Thoracic aorta (tissue), 2 donors: ENCODE measurements at regions not wholly inside any gene's neighbourhood (a gene's known extent, or its start where the extent isn't known, plus 50 kb on each side); places are given as distances from the start of the nearest gene placed in this dataset.

Experiments
- ATAC-seq: fragments of 150-250 bp; one replicate; pipeline ENCODE4 v1.8.0; 2017; ENCODE audit warnings: low read depth; ENCODE audit not compliant: insufficient number of reproducible peaks, low FRiP score
- DNase-seq: peaks from one replicate; pipeline ENCODE4 v3.0.0-alpha.2; 2020; ENCODE audit warnings: low spot score
- H3K27ac ChIP-seq, 2 donors: fragments of 200-600 bp; sonication (generic); 1 replicate in 1 of 2; 2 replicates in 1 of 2; pipeline ENCODE4 v1.5.1; 2016; ENCODE audit warnings: mild to moderate bottlenecking in 2 of 2, moderate library complexity in 2 of 2
- H3K27me3 ChIP-seq: fragments of 200-600 bp; sonication (generic); replicated peaks from 2 replicates; pipeline ENCODE4 v1.6.0; 2016; ENCODE audit warnings: mild to moderate bottlenecking; ENCODE audit not compliant: insufficient read depth
- H3K36me3 ChIP-seq: fragments of 200-600 bp; sonication (generic); one replicate; pipeline ENCODE4 v1.5.1; 2016
- H3K4me1 ChIP-seq, 2 donors: fragments of 200-600 bp; sonication (generic); 1 replicate in 1 of 2; 2 replicates in 1 of 2; pipeline versions ENCODE4 v1.5.1 to v1.6.0; 2016; ENCODE audit warnings: low read depth in 2 of 2, mild to moderate bottlenecking in 1 of 2; ENCODE audit not compliant: control insufficient read depth in 1 of 2
- H3K4me3 ChIP-seq: fragments of 200-600 bp; sonication (generic); 2 replicates; pipeline ENCODE4 v1.5.1; 2016; ENCODE audit warnings: mild to moderate bottlenecking
- H3K9me3 ChIP-seq: fragments of 200-600 bp; sonication (generic); 2 replicates; pipeline ENCODE4 v1.5.1; 2016
- TF ChIP-seq, protein P1 (sequence below): fragments of 200-600 bp; sonication (generic); IDR thresholded peaks from one replicate; pipeline ENCODE4 v1.5.1; 2019; ENCODE audit warnings: antibody characterized with exemption

GRCh38 chr7:27431465-27431864 lies 188.9 kb downstream of the EVX1 start:
- H3K27ac ChIP-seq, result no peak overlapping the region
- no peaks in the 10 kb centered on the region for H3K36me3 ChIP-seq
- TF ChIP-seq, protein P1, sequence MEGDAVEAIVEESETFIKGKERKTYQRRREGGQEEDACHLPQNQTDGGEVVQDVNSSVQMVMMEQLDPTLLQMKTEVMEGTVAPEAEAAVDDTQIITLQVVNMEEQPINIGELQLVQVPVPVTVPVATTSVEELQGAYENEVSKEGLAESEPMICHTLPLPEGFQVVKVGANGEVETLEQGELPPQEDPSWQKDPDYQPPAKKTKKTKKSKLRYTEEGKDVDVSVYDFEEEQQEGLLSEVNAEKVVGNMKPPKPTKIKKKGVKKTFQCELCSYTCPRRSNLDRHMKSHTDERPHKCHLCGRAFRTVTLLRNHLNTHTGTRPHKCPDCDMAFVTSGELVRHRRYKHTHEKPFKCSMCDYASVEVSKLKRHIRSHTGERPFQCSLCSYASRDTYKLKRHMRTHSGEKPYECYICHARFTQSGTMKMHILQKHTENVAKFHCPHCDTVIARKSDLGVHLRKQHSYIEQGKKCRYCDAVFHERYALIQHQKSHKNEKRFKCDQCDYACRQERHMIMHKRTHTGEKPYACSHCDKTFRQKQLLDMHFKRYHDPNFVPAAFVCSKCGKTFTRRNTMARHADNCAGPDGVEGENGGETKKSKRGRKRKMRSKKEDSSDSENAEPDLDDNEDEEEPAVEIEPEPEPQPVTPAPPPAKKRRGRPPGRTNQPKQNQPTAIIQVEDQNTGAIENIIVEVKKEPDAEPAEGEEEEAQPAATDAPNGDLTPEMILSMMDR, result no peak
- no peak for DNase-seq
- H3K4me3 ChIP-seq, result no peak overlapping the region
- no peaks in the 10 kb centered on the region for H3K9me3 ChIP-seq
- H3K27me3 ChIP-seq, result no peaks in the 10 kb centered on the region
- ATAC-seq, result no peak
- no peaks in the 10 kb centered on the region for H3K4me1 ChIP-seq

- no peak overlapping the region for H3K4me3 ChIP-seq
- no peak overlapping the region for H3K27ac ChIP-seq
- no peak for DNase-seq
- H3K9me3 ChIP-seq, result no peaks in the 10 kb centered on the region
- H3K27me3 ChIP-seq, result no peaks in the 10 kb centered on the region
- TF ChIP-seq, protein P1, result no peak
- no peaks in the 10 kb centered on the region for H3K4me1 ChIP-seq
- H3K36me3 ChIP-seq, result no peaks in the 10 kb centered on the region
- ATAC-seq, result no peak
Observed at GRCh38 chr7:27433581-27433980, 191.0 kb downstream of the EVX1 start.

GRCh38 chr7:27434756-27435400 lies 192.3 kb downstream of the EVX1 start:
- DNase-seq (no peak), ATAC-seq (no peak)
- Histone ChIP-seq H3K36me3 (no peaks in the 10 kb centered on the region), H3K27ac (no peak overlapping the region), H3K27me3 (no peaks in the 10 kb centered on the region), H3K9me3 (no peaks in the 10 kb centered on the region), H3K4me1 (no peaks in the 10 kb centered on the region), H3K4me3 (no peak overlapping the region)
- TF ChIP-seq, protein P1, result no peak

DNA sequence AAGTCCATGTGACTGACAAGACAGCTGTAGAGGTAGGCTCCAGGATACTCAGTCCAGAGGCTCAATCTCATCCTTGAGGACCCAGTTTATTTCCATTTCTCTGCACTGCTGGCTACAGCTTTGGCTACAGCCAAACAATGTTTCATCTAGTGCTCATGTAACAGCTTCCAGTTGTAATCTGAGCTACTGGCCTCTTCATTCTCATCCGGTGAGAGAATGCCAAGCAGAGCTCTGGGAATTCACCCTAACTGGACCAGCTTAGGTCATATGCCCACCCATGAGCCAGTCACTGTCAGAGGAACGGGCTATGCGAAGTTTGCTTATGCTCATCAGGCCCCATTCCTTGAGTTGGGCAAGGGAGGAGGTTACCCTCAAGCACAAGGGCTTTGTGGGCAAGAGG lies 192.9 kb downstream of the EVX1 start:
- H3K27ac ChIP-seq, result no peak overlapping the region
- DNase-seq (no peak), ATAC-seq (no peak)
- no peaks in the 10 kb centered on the region for H3K9me3 ChIP-seq
- TF ChIP-seq, protein P1, result no peak
- no peaks in the 10 kb centered on the region for H3K36me3 ChIP-seq
- H3K27me3 ChIP-seq, result no peaks in the 10 kb centered on the region
- H3K4me3 ChIP-seq, result no peak overlapping the region
- H3K4me1 ChIP-seq, result no peaks in the 10 kb centered on the region

GRCh38 chr7:27438881-27439589 lies 196.4 kb downstream of the EVX1 start:
- Histone ChIP-seq H3K4me3 (no peak overlapping the region), H3K27ac (no peak overlapping the region), H3K36me3 (no peaks in the 10 kb centered on the region), H3K9me3 (no peaks in the 10 kb centered on the region), H3K27me3 (no peaks in the 10 kb centered on the region), H3K4me1 (no peaks in the 10 kb centered on the region)
- DNase-seq (no peak), ATAC-seq (no peak)
- TF ChIP-seq, protein P1, result no peak
